ENCODE measurements at regions not wholly inside any gene's neighbourhood (a gene's known extent, or its start where the extent isn't known, plus 50 kb on each side); places are given as distances from the start of the nearest gene placed in this dataset.

- no peak for TF ChIP-seq TAF1 (IDR thresholded peaks at IDR 0.05; ENCODE audit: low read depth)
- no peak for TF ChIP-seq EP300 (IDR thresholded peaks at IDR 0.05; ENCODE audit: borderline replicate concordance)
- TF ChIP-seq FOXM1 (IDR thresholded peaks at IDR 0.05; ENCODE audit: borderline replicate concordance, low read depth) = no peak
- TF ChIP-seq REST (IDR thresholded peaks at IDR 0.05; ENCODE audit: low read depth) = no peak
- TF ChIP-seq MAX (IDR thresholded peaks at IDR 0.05) = no peak
- no peak for TF ChIP-seq EGR1 (IDR thresholded peaks at IDR 0.05)
- no peak for TF ChIP-seq USF1 (IDR thresholded peaks at IDR 0.05)
- no peak for TF ChIP-seq TCF12 (IDR thresholded peaks at IDR 0.05; ENCODE audit: low read depth)
- no peak for TF ChIP-seq CEBPB (IDR thresholded peaks at IDR 0.05)
- no peak for TF ChIP-seq RAD21 (IDR thresholded peaks at IDR 0.05; ENCODE audit: low read depth)
Measured at GRCh38 chr12:39235990-39236767, 206.7 kb downstream of the KIF21A start.
